PC-3 (cell line): ENCODE measurements at regions not wholly inside any gene's neighbourhood (a gene's known extent, or its start where the extent isn't known, plus 50 kb on each side); places are given as distances from the start of the nearest gene placed in this dataset.

Experiments used
- ATAC-seq: fragments of 200-7000 bp; cut with Tn5 transposase; 2 replicates; pipeline ENCODE4 v1.9.1; 2020; ENCODE audit warnings: mild to moderate bottlenecking, moderate library complexity
- BruUV-seq: library from RNA; stranded (reverse); fragments of 400-500 nt; replicated peaks from 2 replicates; lab custom pipeline; 2021; lab: Mats Ljungman, UMichigan
- CTCF ChIA-PET: fragments of 300-600 bp; sonication (Branson Sonifier 250); formaldehyde crosslinking; loops from one replicate; lab custom pipeline; 2022; ENCODE audit warnings: antibody characterized with exemption; lab: Charles Lee
- POLR2A ChIA-PET: fragments of 300-600 bp; sonication (Branson Sonifier 250); formaldehyde crosslinking; loops from one replicate; lab custom pipeline; 2022; ENCODE audit warnings: antibody characterized with exemption; ENCODE audit not compliant: unreplicated experiment; lab: Charles Lee
- DNase-seq: peaks from one replicate; pipeline ENCODE4 v3.0.0-alpha.2; 2015
- H2AFZ ChIP-seq: fragments of 300-600 bp; sonication (generic); 2 replicates; pipeline ENCODE4 v1.6.0; 2016; ENCODE audit warnings: antibody characterized with exemption, low read length
- H3F3A ChIP-seq: fragments of 300-600 bp; sonication (generic); one replicate; pipeline ENCODE4 v1.6.0; 2017; ENCODE audit warnings: antibody characterized with exemption, low read length, control low read depth, mild to moderate bottlenecking; ENCODE audit not compliant: unreplicated experiment
- H3K27ac ChIP-seq: fragments of 300-600 bp; sonication (generic); 2 replicates; pipeline ENCODE4 v1.5.1; 2016; ENCODE audit warnings: mild to moderate bottlenecking, low read length
- H3K27me3 ChIP-seq: fragments of 300-600 bp; sonication (generic); 2 replicates; pipeline ENCODE4 v1.6.1; 2016; ENCODE audit warnings: low read length, mixed read lengths
- H3K36me3 ChIP-seq: fragments of 300-600 bp; sonication (generic); 2 replicates; pipeline ENCODE4 v1.6.1; 2016; ENCODE audit warnings: low read depth, mixed run types, low read length, mixed read lengths
- H3K4me1 ChIP-seq: fragments of 300-600 bp; sonication (generic); 2 replicates; pipeline ENCODE4 v1.5.1; 2016; ENCODE audit warnings: low read length; ENCODE audit not compliant: insufficient read depth
- H3K4me2 ChIP-seq: fragments of 300-600 bp; sonication (generic); 2 replicates; pipeline ENCODE4 v1.6.0; 2016; ENCODE audit warnings: low read length
- H3K4me3 ChIP-seq: fragments of 300-600 bp; sonication (generic); 2 replicates; pipeline ENCODE4 v1.5.1; 2016; ENCODE audit warnings: mild to moderate bottlenecking, low read length, mixed read lengths
- H3K79me2 ChIP-seq: fragments of 300-600 bp; sonication (generic); 2 replicates; pipeline ENCODE4 v1.6.1; 2017; ENCODE audit warnings: low read length, mixed read lengths
- H3K9ac ChIP-seq: fragments of 300-600 bp; sonication (generic); 2 replicates; pipeline ENCODE4 v1.6.0; 2016; ENCODE audit warnings: mild to moderate bottlenecking, low read length
- H3K9me2 ChIP-seq: fragments of 300-600 bp; sonication (generic); replicated peaks from 2 replicates; pipeline ENCODE4 v1.6.1; 2016; ENCODE audit warnings: mixed run types, low read length, mixed read lengths
- H3K9me3 ChIP-seq: fragments of 300-600 bp; sonication (generic); 2 replicates; pipeline ENCODE4 v1.6.1; 2016; ENCODE audit warnings: low read length, mixed read lengths
- H4K20me1 ChIP-seq: fragments of 300-600 bp; sonication (generic); 2 replicates; pipeline ENCODE4 v1.6.1; 2016; ENCODE audit warnings: low read length, mixed read lengths
- EZH2 ChIP-seq: fragments of 300-600 bp; sonication (generic); IDR thresholded peaks from one replicate; pipeline ENCODE4 v1.6.1; 2017; ENCODE audit warnings: antibody characterized with exemption, mild to moderate bottlenecking, low read length; ENCODE audit not compliant: unreplicated experiment
- EZH2phosphoT487 ChIP-seq: fragments of 300-600 bp; sonication (generic); IDR thresholded peaks from 2 replicates; pipeline ENCODE4 v1.6.1; 2018; ENCODE audit warnings: mild to moderate bottlenecking, antibody characterized with exemption, low read length, borderline replicate concordance
- intact Hi-C: fragments of 100-400 bp; cut with micrococcal nuclease; formaldehyde crosslinking; loops from 2 replicates; pipeline ENCODE4 v1.9.0; 2023
- TF ChIP-seq, protein P1 (sequence below): fragments of 300-600 bp; sonication (generic); conservative IDR thresholded peaks from 2 replicates; pipeline ENCODE4 v1.5.1; 2017; ENCODE audit warnings: antibody characterized with exemption, low read depth, mild to moderate bottlenecking, low read length

DNA sequence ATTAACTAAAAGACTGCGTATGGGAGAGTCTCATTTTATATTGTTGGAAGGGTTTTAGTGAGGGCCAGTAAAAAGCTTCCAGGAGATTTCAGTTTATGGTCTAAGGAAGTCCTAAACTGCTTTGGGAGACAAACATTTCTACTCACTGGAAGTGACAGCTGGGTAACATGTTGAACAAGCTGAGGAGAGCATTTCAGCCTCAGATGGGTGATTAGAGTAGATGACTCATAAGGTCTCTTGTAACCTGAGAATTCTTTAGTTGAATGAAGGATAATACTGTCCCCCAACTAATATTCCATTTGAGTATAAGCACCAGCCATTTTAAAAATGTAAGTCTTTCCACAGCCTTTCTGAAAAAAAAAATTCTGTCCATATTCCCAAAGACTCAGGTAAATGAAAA, 218.0 kb upstream of the C9orf72 start:
- Histone ChIP-seq H3F3A (no peaks in the 10 kb centered on the region), H3K9me2 (no peaks in the 10 kb centered on the region), H3K27me3 (no peaks in the 10 kb centered on the region), H3K9ac (no peak overlapping the region), H3K9me3 (no peaks in the 10 kb centered on the region), H3K4me3 (no peak overlapping the region), H3K27ac (no peak overlapping the region), H4K20me1 (no peaks in the 10 kb centered on the region), H3K4me2 (no peak overlapping the region), H2AFZ (no peak overlapping the region), H3K36me3 (no peaks in the 10 kb centered on the region), H3K79me2 (no peaks in the 10 kb centered on the region), H3K4me1 (no peaks in the 10 kb centered on the region)
- ATAC-seq (no peak; the same call in 1 of the 2 replicates), DNase-seq (peak; percentile 15)
- ChIA-PET CTCF (no interaction called here), POLR2A (no interaction called here)
- intact Hi-C loops: no loop called here
- no TSS peak for BruUV-seq
- TF ChIP-seq EZH2: no peak
- TF ChIP-seq, protein P1, sequence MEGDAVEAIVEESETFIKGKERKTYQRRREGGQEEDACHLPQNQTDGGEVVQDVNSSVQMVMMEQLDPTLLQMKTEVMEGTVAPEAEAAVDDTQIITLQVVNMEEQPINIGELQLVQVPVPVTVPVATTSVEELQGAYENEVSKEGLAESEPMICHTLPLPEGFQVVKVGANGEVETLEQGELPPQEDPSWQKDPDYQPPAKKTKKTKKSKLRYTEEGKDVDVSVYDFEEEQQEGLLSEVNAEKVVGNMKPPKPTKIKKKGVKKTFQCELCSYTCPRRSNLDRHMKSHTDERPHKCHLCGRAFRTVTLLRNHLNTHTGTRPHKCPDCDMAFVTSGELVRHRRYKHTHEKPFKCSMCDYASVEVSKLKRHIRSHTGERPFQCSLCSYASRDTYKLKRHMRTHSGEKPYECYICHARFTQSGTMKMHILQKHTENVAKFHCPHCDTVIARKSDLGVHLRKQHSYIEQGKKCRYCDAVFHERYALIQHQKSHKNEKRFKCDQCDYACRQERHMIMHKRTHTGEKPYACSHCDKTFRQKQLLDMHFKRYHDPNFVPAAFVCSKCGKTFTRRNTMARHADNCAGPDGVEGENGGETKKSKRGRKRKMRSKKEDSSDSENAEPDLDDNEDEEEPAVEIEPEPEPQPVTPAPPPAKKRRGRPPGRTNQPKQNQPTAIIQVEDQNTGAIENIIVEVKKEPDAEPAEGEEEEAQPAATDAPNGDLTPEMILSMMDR: no peak

DNA sequence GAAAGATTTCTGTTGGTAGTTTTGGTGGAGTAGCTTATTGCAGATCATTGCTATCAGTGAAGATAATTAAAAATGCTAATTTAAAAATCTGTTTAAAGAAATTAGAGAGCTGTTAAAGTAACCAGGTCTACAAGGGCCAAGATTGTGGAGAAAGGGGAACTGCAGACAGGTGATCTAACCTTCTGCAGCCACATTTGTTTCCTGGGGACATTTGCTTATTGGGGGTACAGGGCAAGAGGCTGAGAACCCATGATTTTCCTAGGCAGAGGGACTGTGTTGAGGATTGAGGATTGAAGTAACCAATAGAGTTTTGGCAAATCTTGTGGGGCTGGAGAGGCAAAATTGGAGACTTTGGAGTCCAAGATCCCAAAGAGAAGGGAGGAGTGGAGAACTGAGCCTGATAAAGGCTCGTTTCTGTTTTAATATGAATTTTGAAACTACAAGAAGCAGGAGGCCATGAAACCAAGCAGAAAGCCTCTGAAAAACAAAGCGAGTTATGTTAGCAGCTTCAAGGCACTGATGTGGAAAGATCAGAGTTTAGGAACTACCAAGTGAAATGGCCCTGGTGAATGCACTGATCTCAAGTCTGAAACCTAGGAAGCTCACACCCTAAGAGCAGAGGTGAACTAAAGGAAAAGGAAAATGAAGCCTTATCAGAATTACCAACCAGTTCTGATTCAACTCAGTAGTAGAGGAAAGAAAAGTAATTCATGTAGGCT, 219.8 kb upstream of the C9orf72 start:
- H4K20me1 ChIP-seq: no peaks in the 10 kb centered on the region
- no peaks in the 10 kb centered on the region for H3F3A ChIP-seq
- H3K9ac ChIP-seq: no peak overlapping the region
- no peaks in the 10 kb centered on the region for H3K9me3 ChIP-seq
- no peak for TF ChIP-seq EZH2
- no peak overlapping the region for H3K4me3 ChIP-seq
- no peak overlapping the region for H3K27ac ChIP-seq
- no peak overlapping the region for H3K4me2 ChIP-seq
- intact Hi-C loops: no loop called here
- DNase-seq (no peak), ATAC-seq (no peak)
- POLR2A ChIA-PET: no interaction called here
- no TSS peak for BruUV-seq
- CTCF ChIA-PET: no interaction called here
- no peak overlapping the region for H2AFZ ChIP-seq
- no peaks in the 10 kb centered on the region for H3K27me3 ChIP-seq
- no peaks in the 10 kb centered on the region for H3K4me1 ChIP-seq
- no peaks in the 10 kb centered on the region for H3K79me2 ChIP-seq
- H3K36me3 ChIP-seq: no peaks in the 10 kb centered on the region
- H3K9me2 ChIP-seq: no peaks in the 10 kb centered on the region

DNA sequence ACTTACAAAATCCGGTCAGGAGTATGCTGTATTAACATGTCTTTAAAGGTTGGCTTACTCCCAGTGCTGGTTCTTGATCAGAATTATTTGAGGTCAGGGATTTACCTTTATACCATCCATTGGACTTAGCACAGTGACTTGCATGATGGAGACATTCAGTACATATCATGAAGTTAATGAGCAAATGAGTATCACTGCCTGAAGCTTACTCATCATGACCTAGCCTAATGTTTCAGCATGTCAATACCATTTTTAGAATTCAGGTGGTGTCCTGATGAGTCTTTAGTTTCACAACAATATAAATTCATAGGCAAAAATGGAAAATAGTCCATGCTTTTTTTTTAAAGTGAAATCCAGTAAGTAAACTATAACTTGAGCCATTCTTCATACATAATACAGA, 226.0 kb upstream of the C9orf72 start:
- Histone ChIP-seq H3K9me3 (no peaks in the 10 kb centered on the region), H3K27ac (no peak overlapping the region), H3K4me2 (no peak overlapping the region), H2AFZ (no peak overlapping the region), H3K9me2 (no peaks in the 10 kb centered on the region), H3F3A (no peaks in the 10 kb centered on the region), H3K4me1 (no peaks in the 10 kb centered on the region), H3K36me3 (no peaks in the 10 kb centered on the region), H3K4me3 (no peak overlapping the region), H3K27me3 (peaks cover 8% of the 10 kb centered on the region; the same call in 1 of the 2 replicates), H3K79me2 (no peaks in the 10 kb centered on the region), H3K9ac (no peak overlapping the region), H4K20me1 (no peaks in the 10 kb centered on the region)
- DNase-seq (no peak), ATAC-seq (no peak)
- POLR2A ChIA-PET: no interaction called here
- CTCF ChIA-PET: no interaction called here
- intact Hi-C loops: no loop called here
- BruUV-seq: no TSS peak
- no peak for TF ChIP-seq EZH2phosphoT487
- TF ChIP-seq, protein P1: no peak
